NCI-H146 (cell line): ENCODE measurements at regions not wholly inside any gene's neighbourhood (a gene's known extent, or its start where the extent isn't known, plus 50 kb on each side); places are given as distances from the start of the nearest gene placed in this dataset.

Experiments
- DNase-seq: peaks from one replicate; lab custom pipeline; 2025; lab: John Stamatoyannopoulos, UW

DNA sequence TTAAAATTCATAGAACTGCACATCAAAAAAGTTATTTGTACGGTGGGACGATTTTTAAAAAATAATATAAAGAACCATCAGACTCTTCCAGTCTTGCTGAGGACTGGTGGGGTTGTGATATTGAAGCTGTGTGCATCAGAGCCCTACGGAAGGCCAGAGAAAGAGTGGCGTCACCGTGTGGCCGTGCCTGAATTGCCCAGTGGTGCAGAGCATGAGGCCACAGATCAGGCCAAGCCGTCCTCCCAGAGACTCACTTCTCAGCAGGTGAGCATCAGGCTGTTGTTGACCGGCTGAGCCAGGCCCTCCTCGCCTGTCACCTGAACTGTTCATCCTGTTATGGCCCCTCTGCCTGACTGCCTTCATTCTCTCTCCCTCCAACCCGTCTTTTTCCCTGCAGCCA is 1013.9 kb downstream of the TBC1D22A start:
- DNase-seq: no peak

- DNase-seq: no peak
These were observed 1013.2 kb downstream of the TBC1D22A start for GRCh38 chr22:47775686-47776085.

DNA sequence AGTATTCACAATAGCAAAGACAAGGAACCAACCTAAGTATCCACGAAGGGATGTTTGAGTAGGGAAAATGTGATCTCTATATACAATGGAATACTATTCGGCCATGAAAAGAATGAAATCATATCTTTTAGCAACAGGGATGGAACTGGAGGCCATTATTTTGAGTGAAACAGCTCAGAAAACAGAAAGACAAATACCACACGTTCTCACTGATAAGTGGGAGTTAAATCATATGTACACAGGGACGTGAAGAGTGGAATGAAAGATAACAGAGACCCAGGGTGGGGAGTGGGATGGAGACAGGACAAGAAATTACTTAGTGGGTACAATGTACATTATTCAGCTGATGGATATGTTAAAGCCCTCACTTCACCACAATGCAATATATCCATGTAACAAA is 1012.7 kb downstream of the TBC1D22A start:
- DNase-seq: no peak

- no peak for DNase-seq
These were observed 1011.2 kb downstream of the TBC1D22A start for GRCh38 chr22:47773635-47774034.

GRCh38 chr22:47772864-47773263 is 1010.4 kb downstream of the TBC1D22A start:
- no peak for DNase-seq

DNA sequence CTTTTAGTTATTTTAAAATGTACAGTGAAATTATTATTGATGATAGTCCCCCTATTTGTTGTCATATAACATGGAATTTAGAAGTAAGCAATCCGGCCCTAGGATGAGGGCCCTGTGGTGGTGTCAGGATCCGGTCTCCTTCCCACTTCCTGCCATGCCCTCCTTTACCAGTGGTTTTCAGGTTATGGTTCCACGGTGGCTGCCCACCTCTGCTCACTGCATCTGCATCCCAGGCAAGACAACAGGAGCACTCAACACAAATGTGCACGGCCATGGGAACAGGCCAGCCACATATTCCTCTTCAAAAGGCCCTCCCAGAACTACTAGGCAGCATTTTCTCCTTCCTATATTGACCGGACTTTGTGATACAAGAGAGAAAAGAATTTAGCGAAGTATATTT is 1007.2 kb downstream of the TBC1D22A start:
- DNase-seq: no peak

- no peak for DNase-seq
These were observed 1005.6 kb downstream of the TBC1D22A start for GRCh38 chr22:47768027-47768426.

DNA sequence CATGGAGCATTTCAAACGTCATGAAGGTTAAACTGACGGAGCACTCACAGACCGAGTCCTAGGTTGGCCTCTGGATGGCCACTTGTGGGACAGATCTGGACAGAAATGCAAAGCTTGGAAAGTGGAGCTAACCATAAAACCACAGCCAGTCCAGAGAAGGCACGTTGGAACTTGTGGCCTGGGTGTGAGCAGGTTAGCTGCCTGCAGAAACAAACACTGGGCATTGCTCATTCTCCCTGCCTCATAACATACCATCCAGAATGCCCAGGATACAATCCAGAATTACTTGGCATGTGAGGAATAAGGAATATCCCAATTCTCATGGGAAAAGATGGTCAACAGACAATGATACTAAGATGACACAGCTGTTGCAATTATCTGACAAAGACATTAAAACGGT is 1005.0 kb downstream of the TBC1D22A start:
- DNase-seq: no peak

- no peak for DNase-seq
These were observed 1003.3 kb downstream of the TBC1D22A start for GRCh38 chr22:47765757-47766156.

- DNase-seq: no peak
These were observed 999.7 kb downstream of the TBC1D22A start for GRCh38 chr22:47762141-47762540.

GRCh38 chr22:47759909-47760308 is 997.5 kb downstream of the TBC1D22A start:
- no peak for DNase-seq

DNA sequence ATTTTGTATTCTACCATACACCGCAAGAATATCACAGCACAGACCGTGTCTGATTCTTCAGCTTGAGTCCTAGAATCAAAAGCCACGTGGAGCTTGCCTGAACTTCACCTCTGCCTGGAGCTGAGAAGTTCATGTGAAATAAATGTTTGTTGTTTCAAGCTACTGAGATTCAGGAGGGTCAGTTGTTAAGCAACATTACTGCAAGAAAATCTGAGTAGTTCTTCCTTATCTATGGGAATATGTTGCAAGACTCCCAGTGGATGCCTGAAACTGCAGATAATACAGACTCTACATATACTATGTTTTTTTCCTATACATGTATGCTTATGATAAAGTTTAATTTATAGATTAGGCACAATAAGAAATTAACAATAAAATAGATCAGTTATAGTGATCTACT is 995.3 kb downstream of the TBC1D22A start:
- no peak for DNase-seq

DNA sequence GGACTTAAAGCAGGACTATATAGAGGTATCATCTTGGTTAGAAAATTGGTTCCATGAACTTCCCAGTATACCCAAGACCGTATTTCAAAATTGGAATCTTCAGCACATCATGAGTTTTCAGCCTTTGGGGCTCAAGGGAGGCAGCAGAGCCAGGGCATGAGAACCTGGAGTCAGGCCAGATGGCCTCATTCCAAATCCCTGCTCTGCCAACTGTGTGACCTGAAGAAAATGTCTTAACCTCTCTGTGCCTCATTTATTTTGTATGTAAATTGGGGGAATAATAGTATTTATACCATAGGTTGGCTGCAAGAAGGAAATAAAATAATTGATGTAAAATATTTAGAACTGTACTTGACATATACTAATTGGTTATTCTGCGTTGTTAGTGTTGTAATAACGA is 987.6 kb downstream of the TBC1D22A start:
- no peak for DNase-seq

DNA sequence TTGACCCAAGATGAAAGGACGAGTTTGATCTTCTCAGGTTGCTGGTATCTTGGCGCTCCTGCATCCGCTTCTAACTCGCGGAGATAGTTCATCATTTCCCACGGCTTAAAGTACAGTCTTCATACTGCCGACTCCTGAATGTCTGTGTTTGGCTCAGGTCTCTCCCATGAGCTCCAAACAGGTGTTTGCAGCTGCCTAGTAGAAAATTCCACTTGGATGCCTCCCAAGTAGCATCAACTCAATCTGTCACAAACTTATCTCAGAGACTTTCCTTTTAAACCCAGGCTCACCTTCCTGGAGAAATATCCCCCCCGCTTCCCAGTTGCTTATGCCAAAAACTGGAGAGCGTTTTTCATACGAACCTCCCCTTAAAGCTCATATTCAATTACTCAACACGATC is 986.5 kb downstream of the TBC1D22A start:
- DNase-seq: no peak

- no peak for DNase-seq
These were observed 985.8 kb downstream of the TBC1D22A start for GRCh38 chr22:47748271-47748670.

GRCh38 chr22:47740109-47740805 is 977.8 kb downstream of the TBC1D22A start:
- no peak for DNase-seq

- no peak for DNase-seq
These were observed 977.0 kb downstream of the TBC1D22A start for GRCh38 chr22:47739291-47740015.

DNA sequence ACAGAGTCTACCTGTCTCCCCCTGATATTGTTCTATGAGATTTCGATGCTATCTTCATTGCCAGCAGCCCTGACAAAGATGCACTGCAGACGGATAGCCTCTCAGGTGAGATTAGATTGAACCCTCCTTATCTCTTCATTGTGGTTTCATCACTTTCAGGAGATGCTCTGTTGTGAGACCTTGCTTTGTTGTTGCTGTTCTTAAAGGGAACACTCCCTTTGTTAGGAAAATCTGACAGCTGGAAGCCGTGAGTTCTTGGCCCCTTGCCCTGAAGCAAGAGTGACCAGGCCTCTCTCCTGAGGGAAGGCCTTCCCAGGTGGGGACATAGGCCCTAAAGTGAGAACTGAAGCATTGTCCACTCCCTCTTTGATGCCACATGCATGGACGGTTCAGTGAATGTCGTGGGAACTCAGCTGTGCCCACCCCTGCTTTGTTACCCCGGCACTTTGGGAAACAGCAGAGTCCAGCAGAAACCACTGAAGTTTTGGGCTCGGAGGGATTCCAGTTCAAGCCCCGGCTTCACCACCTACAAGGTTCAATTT is 976.1 kb downstream of the TBC1D22A start:
- no peak for DNase-seq

- no peak for DNase-seq
These were observed 974.0 kb downstream of the TBC1D22A start for GRCh38 chr22:47736186-47737034.

GRCh38 chr22:47734511-47734910 is 972.1 kb downstream of the TBC1D22A start:
- no peak for DNase-seq

DNA sequence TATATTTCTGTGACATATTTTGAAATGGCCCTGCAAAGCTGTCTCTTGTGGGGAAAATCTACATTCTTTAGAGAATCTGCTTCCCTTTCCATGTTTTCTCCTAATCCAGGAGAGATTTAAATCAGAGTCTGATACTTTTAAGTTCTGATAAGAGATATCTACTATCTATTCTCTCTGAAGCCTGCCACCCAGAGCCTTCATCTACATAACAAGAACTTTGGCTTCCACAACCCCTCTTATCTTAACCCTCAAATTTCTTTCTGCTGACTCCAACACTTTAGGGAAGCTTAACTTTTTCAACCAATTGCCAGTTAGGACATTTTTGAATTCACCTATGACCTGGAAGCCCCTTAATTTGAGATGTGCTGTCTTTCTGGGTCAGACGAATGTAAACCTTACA is 965.2 kb downstream of the TBC1D22A start:
- no peak for DNase-seq

DNA sequence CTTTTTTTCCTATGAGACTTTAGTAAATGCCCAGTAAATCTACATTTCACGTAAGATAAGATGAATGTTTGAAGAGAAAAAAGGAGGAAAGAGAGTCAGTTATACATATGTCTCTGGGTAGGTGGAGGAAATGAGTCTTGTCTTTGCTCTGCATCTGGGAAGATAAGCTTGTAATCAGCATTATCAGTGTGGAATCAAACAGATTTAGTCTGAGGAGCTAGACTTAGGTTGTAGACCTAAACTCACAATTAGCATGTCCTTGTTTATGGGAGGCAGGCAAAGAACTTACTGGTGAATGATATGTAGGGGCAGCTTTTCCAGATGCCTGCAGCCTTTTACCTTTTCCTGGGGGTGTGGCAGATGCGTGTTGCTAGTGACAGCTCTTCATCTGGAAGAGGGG is 962.3 kb downstream of the TBC1D22A start:
- DNase-seq: no peak

DNA sequence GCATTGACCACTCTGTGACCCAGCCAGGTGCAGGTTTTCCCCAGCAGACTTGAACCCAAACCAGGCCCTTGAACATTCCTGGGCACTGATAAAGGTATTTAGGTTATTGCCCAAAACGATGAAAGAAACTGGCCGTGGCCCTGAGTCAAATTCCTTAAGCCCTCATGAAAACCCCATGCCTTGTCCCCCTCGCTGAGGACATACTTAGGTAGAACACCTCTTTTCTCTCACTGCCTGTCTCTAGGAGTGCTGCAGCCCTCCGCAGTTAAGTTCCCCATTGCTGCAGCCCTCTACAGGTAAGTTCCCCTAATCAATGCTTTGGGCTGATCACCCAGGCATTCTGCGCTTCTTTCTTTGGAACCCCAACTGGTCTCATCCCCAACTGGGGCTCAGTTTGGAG is 961.6 kb downstream of the TBC1D22A start:
- no peak for DNase-seq
